HCT116 (cell line): ENCODE measurements at regions not wholly inside any gene's neighbourhood (a gene's known extent, or its start where the extent isn't known, plus 50 kb on each side); places are given as distances from the start of the nearest gene placed in this dataset.
A peak's percentile ranks its signal among the peaks of the same experiment; 100 is the strongest.

Experiments used
- ATAC-seq: fragments of 200-7000 bp; cut with Tn5 transposase; 2 replicates; pipeline ENCODE4 v1.9.1; 2020; ENCODE audit warnings: mild to moderate bottlenecking, moderate library complexity
- BruUV-seq: library from RNA; stranded (reverse); fragments of 400-500 nt; replicated peaks from 2 replicates; lab custom pipeline; 2021; lab: Mats Ljungman, UMichigan
- CTCF ChIA-PET: fragments of 300-600 bp; sonication (Branson Sonifier 250); formaldehyde crosslinking; loops from one replicate; lab custom pipeline; 2021; ENCODE audit warnings: antibody characterized with exemption; lab: Charles Lee
- POLR2A ChIA-PET: fragments of 300-600, 350-600 bp; sonication (Branson Sonifier 250); formaldehyde crosslinking; loops from one replicate; lab custom pipeline; 2021; ENCODE audit warnings: antibody characterized with exemption; lab: Charles Lee
- RAD21 ChIA-PET, 2 experiments: fragments of 300-600 bp; sonication (Branson Sonifier 250); formaldehyde crosslinking; loops; one replicate each; lab custom pipeline; 2023; ENCODE audit warnings: low total read pairs in 2 of 2; ENCODE audit not compliant: uncharacterized antibody in 2 of 2, unreplicated experiment in 2 of 2, low non-redundant PET in 1 of 2; lab: Charles Lee
- DNase-seq: peaks from one replicate; pipeline ENCODE4 v3.0.0-alpha.2; 2010; ENCODE audit warnings: low read depth, low spot score
- H2AFZ ChIP-seq: fragments of 200-600 bp; shearing (Covaris generic), sonication (generic); 2 replicates; pipeline ENCODE4 v1.6.1; 2017; ENCODE audit warnings: low read depth, mixed run types, mixed read lengths, antibody characterized with exemption, low read length; ENCODE audit not compliant: poor library complexity, severe bottlenecking
- H3K27ac ChIP-seq: 2 replicates; pipeline ENCODE4 v1.5.1; 2012; ENCODE audit warnings: low read depth, low read length
- H3K27me3 ChIP-seq: fragments of 200-600 bp; sonication (generic); 2 replicates; pipeline ENCODE4 v1.6.1; 2016; ENCODE audit warnings: mixed run types, low read length, mixed read lengths; ENCODE audit not compliant: insufficient read depth
- H3K36me3 ChIP-seq, 2 experiments: fragments of 200-500 bp in 1 of 2; fragments of 200-600 bp in 1 of 2; sonication (Bioruptor generic) in 1 of 2; sonication (generic) in 1 of 2; 2 replicates each; pipeline versions ENCODE4 v1.5.1 to v1.6.1; 2014 to 2016; ENCODE audit warnings: low read length in 2 of 2, inconsistent platforms in 1 of 2, mixed read lengths in 1 of 2, mixed run types in 1 of 2; ENCODE audit not compliant: insufficient read depth in 2 of 2, control insufficient read depth in 1 of 2
- H3K4me1 ChIP-seq, 2 experiments: fragments of 200-600 bp in 1 of 2; sonication (generic) in 1 of 2; 2 replicates each; pipeline versions ENCODE4 v1.5.1 to v1.6.1; 2012 to 2017; ENCODE audit warnings: low read length in 2 of 2, inconsistent platforms in 1 of 2, mild to moderate bottlenecking in 1 of 2, mixed read lengths in 1 of 2, mixed run types in 1 of 2, moderate library complexity in 1 of 2; ENCODE audit not compliant: insufficient read depth in 2 of 2, control insufficient read depth in 1 of 2
- H3K4me2 ChIP-seq: fragments of 200-600 bp; sonication (generic); 2 replicates; pipeline ENCODE4 v1.6.1; 2017; ENCODE audit warnings: mixed run types, low read length, mixed read lengths
- H3K4me3 ChIP-seq, 2 experiments: fragments of 200-600 bp in 1 of 2; sonication (generic) in 1 of 2; replicated peaks in 1 of 2; 2 replicates each; pipeline ENCODE4 v1.5.1; 2011 to 2016; ENCODE audit warnings: low read length in 2 of 2, control low read depth in 1 of 2, low read depth in 1 of 2, mild to moderate bottlenecking in 1 of 2, mixed read lengths in 1 of 2, mixed run types in 1 of 2
- H3K79me2 ChIP-seq: fragments of 200-600 bp; sonication (generic); 2 replicates; pipeline ENCODE4 v1.6.1; 2017; ENCODE audit warnings: mild to moderate bottlenecking, mixed run types, low read length, moderate library complexity, mixed read lengths; ENCODE audit not compliant: insufficient read depth
- H3K9ac ChIP-seq: fragments of 200-600 bp; sonication (generic); 2 replicates; pipeline ENCODE4 v1.6.1; 2016; ENCODE audit warnings: low read length, mixed read lengths
- H3K9me2 ChIP-seq: fragments of 200-600 bp; sonication (generic), shearing (Covaris generic); 2 replicates; pipeline ENCODE4 v1.6.1; 2017; ENCODE audit warnings: mixed run types, mild to moderate bottlenecking, moderate library complexity; ENCODE audit not compliant: insufficient read depth
- H3K9me3 ChIP-seq, 2 experiments: fragments of 200-500 bp in 1 of 2; fragments of 200-600 bp in 1 of 2; sonication (Bioruptor generic) in 1 of 2; sonication (generic) in 1 of 2; 2 replicates each; pipeline ENCODE4 v1.6.1; 2014 to 2017; ENCODE audit warnings: low read length in 2 of 2, mixed read lengths in 2 of 2, inconsistent platforms in 1 of 2, low read depth in 1 of 2, mild to moderate bottlenecking in 1 of 2, mixed run types in 1 of 2, moderate library complexity in 1 of 2; ENCODE audit not compliant: control insufficient read depth in 1 of 2, insufficient read depth in 1 of 2
- H4K20me1 ChIP-seq: fragments of 200-600 bp; sonication (generic), shearing (Covaris generic); 2 replicates; pipeline ENCODE4 v1.6.1; 2017; ENCODE audit warnings: mixed run types, mild to moderate bottlenecking, moderate library complexity; ENCODE audit not compliant: insufficient read depth
- ATF3 ChIP-seq: IDR thresholded peaks from 2 replicates; pipeline ENCODE4 v1.6.1; 2012
- CEBPB ChIP-seq: IDR thresholded peaks from 2 replicates; pipeline ENCODE4 v1.6.1; 2012; ENCODE audit warnings: low read depth
- EZH2 ChIP-seq: fragments of 200-600 bp; sonication (generic); IDR thresholded peaks from 2 replicates; pipeline ENCODE4 v1.6.1; 2017; ENCODE audit warnings: antibody characterized with exemption, mixed run types
- EZH2phosphoT487 ChIP-seq: fragments of 200-600 bp; IDR thresholded peaks from 2 replicates; pipeline ENCODE4 v1.6.1; 2018; ENCODE audit warnings: antibody characterized with exemption, borderline replicate concordance
- POLR2A ChIP-seq: IDR thresholded peaks from 2 replicates; pipeline ENCODE4 v1.7.0; 2011; ENCODE audit warnings: borderline replicate concordance; ENCODE audit not compliant: insufficient read depth, insufficient read length; ENCODE audit errors: extremely low read depth
- POLR2AphosphoS5 ChIP-seq: IDR thresholded peaks from 2 replicates; pipeline ENCODE4 v1.6.1; 2011; ENCODE audit warnings: mild to moderate bottlenecking, low read depth, low read length, moderate library complexity
- REST ChIP-seq: IDR thresholded peaks from 2 replicates; pipeline ENCODE4 v1.6.1; 2012; ENCODE audit warnings: low read depth
- TCF7L2 ChIP-seq: IDR thresholded peaks from 2 replicates; pipeline ENCODE4 v1.7.0; 2011; ENCODE audit warnings: borderline replicate concordance, inconsistent platforms; ENCODE audit not compliant: insufficient read depth, insufficient read length; ENCODE audit errors: extremely low read depth
- ZNF274 ChIP-seq: fragments of 200-500 bp; sonication (Bioruptor generic); IDR thresholded peaks from 2 replicates; pipeline ENCODE4 v1.6.1; 2014; ENCODE audit warnings: mild to moderate bottlenecking, low read depth, low read length, inconsistent platforms
- intact Hi-C: fragments of 100-400 bp; cut with micrococcal nuclease; formaldehyde crosslinking; loops from 2 replicates; pipeline ENCODE4 v1.10.0; 2022

- POLR2A ChIA-PET: no interaction called here
- Histone ChIP-seq H3K9me3 (peaks cover 0 to 3% of the 10 kb centered on the region in 2 experiments; a peak in 1 of 4 replicates), H3K27me3 (no peaks in the 10 kb centered on the region), H3K9me2 (no peaks in the 10 kb centered on the region), H3K36me3 (0 out of 4 replicates have a peak, but pooled peaks cover 0 to 4% of the 10 kb centered on the region in 2 experiments)
- CTCF ChIA-PET: no interaction called here
- DNase-seq: no peak
- TF ChIP-seq REST: no peak
- peak; percentile 15 for TF ChIP-seq TCF7L2
- TF ChIP-seq, all 23 proteins: peak for 1
- Histone ChIP-seq H3K4me2 (no peak overlapping the region), H2AFZ (no peak overlapping the region), H4K20me1 (no peaks in the 10 kb centered on the region), H3K4me3 (no peak overlapping the region), H3K27ac (no peak overlapping the region), H3K9ac (no peak overlapping the region), H3K4me1 (peaks cover 0 to 11% of the 10 kb centered on the region in 2 experiments; a peak in 2 of 4 replicates), H3K79me2 (no peaks in the 10 kb centered on the region)
- ATAC-seq: no peak
- RAD21 ChIA-PET: no interaction called here
- no TSS peak for BruUV-seq
- intact Hi-C loops: no loop called here
These were observed 176.6 kb upstream of the KITLG start for GRCh38 chr12:88756917-88757316.

- Histone ChIP-seq H3K4me1 (peaks cover 0 to 11% of the 10 kb centered on the region in 2 experiments; a peak in 2 of 4 replicates), H3K4me2 (no peak overlapping the region), H3K9me2 (no peaks in the 10 kb centered on the region), H3K9ac (no peak overlapping the region), H3K4me3 (no peak overlapping the region), H3K36me3 (0 out of 4 replicates have a peak, but pooled peaks cover 0 to 4% of the 10 kb centered on the region in 2 experiments), H2AFZ (no peak overlapping the region), H4K20me1 (no peaks in the 10 kb centered on the region), H3K27me3 (no peaks in the 10 kb centered on the region), H3K9me3 (peaks cover 0 to 3% of the 10 kb centered on the region in 2 experiments; a peak in 1 of 4 replicates), H3K27ac (no peak overlapping the region), H3K79me2 (no peaks in the 10 kb centered on the region)
- RAD21 ChIA-PET: no interaction called here
- intact Hi-C loops: no loop called here
- no peak for DNase-seq
- no TSS peak for BruUV-seq
- ATAC-seq: no peak
- TF ChIP-seq ATF3: no peak
- no peak for TF ChIP-seq POLR2A
- TF ChIP-seq REST: no peak
- no peak for TF ChIP-seq POLR2AphosphoS5
- TF ChIP-seq CEBPB: no peak
- no peak for TF ChIP-seq EZH2phosphoT487
- TF ChIP-seq TCF7L2: no peak
- TF ChIP-seq ZNF274: no peak
- TF ChIP-seq EZH2: no peak
- CTCF ChIA-PET: no interaction called here
- POLR2A ChIA-PET: no interaction called here
These were observed 175.9 kb upstream of the KITLG start for GRCh38 chr12:88756153-88756552.
